ENCODE measurements at regions not wholly inside any gene's neighbourhood (a gene's known extent, or its start where the extent isn't known, plus 50 kb on each side); places are given as distances from the start of the nearest gene placed in this dataset.

DNA sequence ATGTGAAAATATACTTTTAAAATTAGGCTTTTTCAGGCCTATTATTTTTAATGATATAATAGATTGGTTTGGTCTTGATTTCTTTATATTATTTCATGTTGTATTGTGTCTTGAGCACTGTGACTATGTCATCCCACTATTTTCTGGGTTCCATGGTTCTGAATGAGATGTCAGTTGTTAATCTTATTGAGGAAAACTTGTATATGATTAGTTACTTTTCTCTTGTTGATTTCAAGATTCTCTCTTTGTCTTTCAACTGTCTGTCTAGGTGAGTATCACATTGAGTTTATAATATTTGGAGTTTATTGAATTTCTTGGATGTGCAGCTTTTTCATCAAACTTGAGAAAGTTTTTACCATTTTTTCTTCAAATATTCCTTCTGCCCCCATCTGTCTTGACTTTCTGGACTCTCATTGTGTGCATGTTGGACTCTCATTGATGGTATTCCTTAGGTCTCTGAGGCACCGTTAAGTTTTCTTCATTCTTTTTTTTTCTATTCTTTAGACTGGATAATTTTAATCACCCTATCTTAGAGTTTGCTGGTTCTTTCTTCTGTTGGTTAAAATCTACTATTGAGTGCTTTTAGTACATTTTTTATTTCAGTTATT, 175.8 kb downstream of the TMEM167A start:
- 27% methylated on average over 1 of the region's 1 CpG for WGBS (ENCODE audit: missing lambda C conversion rate)
- Histone ChIP-seq H3K4me2 (no peak overlapping the region), H3K27ac (no peak overlapping the region), H3K4me1 (no peaks in the 10 kb centered on the region), H3K9me3 (peaks cover 12% of the 10 kb centered on the region; the same call in 2 of the 3 replicates), H3K4me3 (no peak overlapping the region)
- TF ChIP-seq MAZ (IDR thresholded peaks at IDR 0.05; ENCODE audit: borderline replicate concordance, low read depth, low read length) = no peak
- TF ChIP-seq, protein P1, sequence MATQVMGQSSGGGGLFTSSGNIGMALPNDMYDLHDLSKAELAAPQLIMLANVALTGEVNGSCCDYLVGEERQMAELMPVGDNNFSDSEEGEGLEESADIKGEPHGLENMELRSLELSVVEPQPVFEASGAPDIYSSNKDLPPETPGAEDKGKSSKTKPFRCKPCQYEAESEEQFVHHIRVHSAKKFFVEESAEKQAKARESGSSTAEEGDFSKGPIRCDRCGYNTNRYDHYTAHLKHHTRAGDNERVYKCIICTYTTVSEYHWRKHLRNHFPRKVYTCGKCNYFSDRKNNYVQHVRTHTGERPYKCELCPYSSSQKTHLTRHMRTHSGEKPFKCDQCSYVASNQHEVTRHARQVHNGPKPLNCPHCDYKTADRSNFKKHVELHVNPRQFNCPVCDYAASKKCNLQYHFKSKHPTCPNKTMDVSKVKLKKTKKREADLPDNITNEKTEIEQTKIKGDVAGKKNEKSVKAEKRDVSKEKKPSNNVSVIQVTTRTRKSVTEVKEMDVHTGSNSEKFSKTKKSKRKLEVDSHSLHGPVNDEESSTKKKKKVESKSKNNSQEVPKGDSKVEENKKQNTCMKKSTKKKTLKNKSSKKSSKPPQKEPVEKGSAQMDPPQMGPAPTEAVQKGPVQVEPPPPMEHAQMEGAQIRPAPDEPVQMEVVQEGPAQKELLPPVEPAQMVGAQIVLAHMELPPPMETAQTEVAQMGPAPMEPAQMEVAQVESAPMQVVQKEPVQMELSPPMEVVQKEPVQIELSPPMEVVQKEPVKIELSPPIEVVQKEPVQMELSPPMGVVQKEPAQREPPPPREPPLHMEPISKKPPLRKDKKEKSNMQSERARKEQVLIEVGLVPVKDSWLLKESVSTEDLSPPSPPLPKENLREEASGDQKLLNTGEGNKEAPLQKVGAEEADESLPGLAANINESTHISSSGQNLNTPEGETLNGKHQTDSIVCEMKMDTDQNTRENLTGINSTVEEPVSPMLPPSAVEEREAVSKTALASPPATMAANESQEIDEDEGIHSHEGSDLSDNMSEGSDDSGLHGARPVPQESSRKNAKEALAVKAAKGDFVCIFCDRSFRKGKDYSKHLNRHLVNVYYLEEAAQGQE (IDR thresholded peaks at IDR 0.05) = no peak
- FAIRE-seq = no peak
- CTCF ChIA-PET = no interaction called here
- DNase-seq (ENCODE audit: low read depth in 1 of 2, low spot score in 1 of 2) = peak in 1 of 2 experiments; percentile 6
- POLR2A ChIA-PET = no interaction called here
- ATAC-seq = no peak

DNA sequence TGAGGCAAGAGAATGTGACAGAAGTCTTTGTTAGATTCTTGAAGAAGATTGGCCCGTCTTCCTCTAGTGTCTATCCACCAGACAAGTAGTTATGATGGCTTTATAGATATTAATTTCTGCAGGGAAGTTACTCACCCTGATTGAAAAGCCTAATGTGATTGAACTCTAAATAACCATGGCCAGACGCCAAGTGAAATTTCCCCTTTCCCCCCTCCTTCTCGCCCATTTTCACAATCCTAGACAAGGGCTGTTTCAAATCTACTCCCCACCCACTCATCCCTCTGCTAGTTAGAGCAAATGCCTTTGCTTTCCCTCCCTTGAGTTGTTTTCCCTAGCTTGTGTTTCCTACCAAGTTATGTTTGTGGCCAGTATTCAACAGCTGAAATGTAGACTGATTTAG, 182.5 kb downstream of the TMEM167A start:
- no peak for FAIRE-seq
- POLR2A ChIA-PET = no interaction called here
- Histone ChIP-seq H3K9me3 (no peaks in the 10 kb centered on the region), H3K27ac (no peak overlapping the region), H3K4me3 (no peak overlapping the region), H3K4me1 (no peaks in the 10 kb centered on the region), H3K4me2 (no peak overlapping the region)
- CTCF ChIA-PET = interaction anchor here (0.7 kb wide), 1 partner anchor 1706 kb away, joined by 3 read pairs; no protein-coding TSS in a partner anchor
- 38% methylated on average over 3 of the region's 3 CpGs for WGBS (ENCODE audit: missing lambda C conversion rate)
- DNase-seq (ENCODE audit: low read depth in 1 of 2, low spot score in 1 of 2) = no peak
- TF ChIP-seq KDM5A (IDR thresholded peaks at IDR 0.05) (no peak), JUNB (IDR thresholded peaks at IDR 0.05) (no peak), ZSCAN20 (CRISPR knock-in tag; IDR thresholded peaks at IDR 0.05) (no peak), FOSB (CRISPR knock-in tag; IDR thresholded peaks at IDR 0.05) (no peak)
- TF ChIP-seq, protein P2, sequence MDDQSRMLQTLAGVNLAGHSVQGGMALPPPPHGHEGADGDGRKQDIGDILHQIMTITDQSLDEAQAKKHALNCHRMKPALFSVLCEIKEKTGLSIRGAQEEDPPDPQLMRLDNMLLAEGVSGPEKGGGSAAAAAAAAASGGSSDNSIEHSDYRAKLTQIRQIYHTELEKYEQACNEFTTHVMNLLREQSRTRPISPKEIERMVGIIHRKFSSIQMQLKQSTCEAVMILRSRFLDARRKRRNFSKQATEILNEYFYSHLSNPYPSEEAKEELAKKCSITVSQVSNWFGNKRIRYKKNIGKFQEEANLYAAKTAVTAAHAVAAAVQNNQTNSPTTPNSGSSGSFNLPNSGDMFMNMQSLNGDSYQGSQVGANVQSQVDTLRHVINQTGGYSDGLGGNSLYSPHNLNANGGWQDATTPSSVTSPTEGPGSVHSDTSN (IDR thresholded peaks at IDR 0.05) = no peak
- ATAC-seq = no peak

DNA sequence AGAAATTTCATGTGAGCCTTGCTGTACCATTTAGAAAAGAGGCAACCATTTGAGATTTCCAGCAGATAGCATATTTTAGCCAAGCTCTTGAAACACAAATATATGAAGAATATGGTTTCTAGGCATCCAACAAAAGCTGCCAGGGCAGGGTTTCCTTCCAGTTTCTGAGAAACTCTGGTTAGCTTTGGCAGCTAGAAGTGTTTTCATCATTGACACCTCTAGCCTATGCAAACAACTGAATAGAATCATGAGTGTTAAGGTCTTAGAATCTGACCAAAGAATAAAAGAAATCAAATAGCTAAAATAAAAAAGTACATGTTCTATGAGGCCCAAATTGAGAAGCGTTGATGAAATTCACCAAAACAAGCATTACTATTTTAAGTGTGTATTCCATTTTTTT, 188.1 kb downstream of the TMEM167A start:
- H3K4me3 ChIP-seq = no peak overlapping the region
- no peaks in the 10 kb centered on the region for H3K9me3 ChIP-seq
- H3K4me1 ChIP-seq = peaks cover 15% of the 10 kb centered on the region
- no peak overlapping the region for H3K4me2 ChIP-seq
- ChIA-PET CTCF (interaction anchor here (0.6 kb wide), 1 partner anchor 1860 kb away, joined by 3 read pairs; no protein-coding TSS in a partner anchor), POLR2A (no interaction called here)
- ATAC-seq = no peak
- DNase-seq (ENCODE audit: low read depth in 1 of 2, low spot score in 1 of 2) = no peak
- no peak for FAIRE-seq
- WGBS (ENCODE audit: missing lambda C conversion rate) = 86% methylated on average over 1 of the region's 1 CpG
- no peak overlapping the region for H3K27ac ChIP-seq
- no peak for TF ChIP-seq RFX5 (IDR thresholded peaks at IDR 0.05)
- TF ChIP-seq, protein P3, sequence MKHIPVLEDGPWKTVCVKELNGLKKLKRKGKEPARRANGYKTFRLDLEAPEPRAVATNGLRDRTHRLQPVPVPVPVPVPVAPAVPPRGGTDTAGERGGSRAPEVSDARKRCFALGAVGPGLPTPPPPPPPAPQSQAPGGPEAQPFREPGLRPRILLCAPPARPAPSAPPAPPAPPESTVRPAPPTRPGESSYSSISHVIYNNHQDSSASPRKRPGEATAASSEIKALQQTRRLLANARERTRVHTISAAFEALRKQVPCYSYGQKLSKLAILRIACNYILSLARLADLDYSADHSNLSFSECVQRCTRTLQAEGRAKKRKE (CRISPR knock-in tag; IDR thresholded peaks at IDR 0.05; ENCODE audit: low read depth) = no peak
- no peak for TF ChIP-seq ZSCAN20 (CRISPR knock-in tag; IDR thresholded peaks at IDR 0.05)
- no peak for TF ChIP-seq RCOR1 (IDR thresholded peaks at IDR 0.05; ENCODE audit: low read depth, low read length)
- TF ChIP-seq, protein P4, sequence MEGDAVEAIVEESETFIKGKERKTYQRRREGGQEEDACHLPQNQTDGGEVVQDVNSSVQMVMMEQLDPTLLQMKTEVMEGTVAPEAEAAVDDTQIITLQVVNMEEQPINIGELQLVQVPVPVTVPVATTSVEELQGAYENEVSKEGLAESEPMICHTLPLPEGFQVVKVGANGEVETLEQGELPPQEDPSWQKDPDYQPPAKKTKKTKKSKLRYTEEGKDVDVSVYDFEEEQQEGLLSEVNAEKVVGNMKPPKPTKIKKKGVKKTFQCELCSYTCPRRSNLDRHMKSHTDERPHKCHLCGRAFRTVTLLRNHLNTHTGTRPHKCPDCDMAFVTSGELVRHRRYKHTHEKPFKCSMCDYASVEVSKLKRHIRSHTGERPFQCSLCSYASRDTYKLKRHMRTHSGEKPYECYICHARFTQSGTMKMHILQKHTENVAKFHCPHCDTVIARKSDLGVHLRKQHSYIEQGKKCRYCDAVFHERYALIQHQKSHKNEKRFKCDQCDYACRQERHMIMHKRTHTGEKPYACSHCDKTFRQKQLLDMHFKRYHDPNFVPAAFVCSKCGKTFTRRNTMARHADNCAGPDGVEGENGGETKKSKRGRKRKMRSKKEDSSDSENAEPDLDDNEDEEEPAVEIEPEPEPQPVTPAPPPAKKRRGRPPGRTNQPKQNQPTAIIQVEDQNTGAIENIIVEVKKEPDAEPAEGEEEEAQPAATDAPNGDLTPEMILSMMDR (IDR thresholded peaks at IDR 0.05) = no peak
- TF ChIP-seq KDM5A (IDR thresholded peaks at IDR 0.05) = no peak
- no peak for TF ChIP-seq ZNF302 (CRISPR knock-in tag; IDR thresholded peaks at IDR 0.05)
- no peak for TF ChIP-seq EP300 (IDR thresholded peaks at IDR 0.05)
- TF ChIP-seq, protein P5, sequence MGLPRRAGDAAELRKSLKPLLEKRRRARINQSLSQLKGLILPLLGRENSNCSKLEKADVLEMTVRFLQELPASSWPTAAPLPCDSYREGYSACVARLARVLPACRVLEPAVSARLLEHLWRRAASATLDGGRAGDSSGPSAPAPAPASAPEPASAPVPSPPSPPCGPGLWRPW (IDR thresholded peaks at IDR 0.05) = no peak
- TF ChIP-seq CHD4 (IDR thresholded peaks at IDR 0.05; ENCODE audit: borderline replicate concordance) = no peak
- TF ChIP-seq, protein P6, sequence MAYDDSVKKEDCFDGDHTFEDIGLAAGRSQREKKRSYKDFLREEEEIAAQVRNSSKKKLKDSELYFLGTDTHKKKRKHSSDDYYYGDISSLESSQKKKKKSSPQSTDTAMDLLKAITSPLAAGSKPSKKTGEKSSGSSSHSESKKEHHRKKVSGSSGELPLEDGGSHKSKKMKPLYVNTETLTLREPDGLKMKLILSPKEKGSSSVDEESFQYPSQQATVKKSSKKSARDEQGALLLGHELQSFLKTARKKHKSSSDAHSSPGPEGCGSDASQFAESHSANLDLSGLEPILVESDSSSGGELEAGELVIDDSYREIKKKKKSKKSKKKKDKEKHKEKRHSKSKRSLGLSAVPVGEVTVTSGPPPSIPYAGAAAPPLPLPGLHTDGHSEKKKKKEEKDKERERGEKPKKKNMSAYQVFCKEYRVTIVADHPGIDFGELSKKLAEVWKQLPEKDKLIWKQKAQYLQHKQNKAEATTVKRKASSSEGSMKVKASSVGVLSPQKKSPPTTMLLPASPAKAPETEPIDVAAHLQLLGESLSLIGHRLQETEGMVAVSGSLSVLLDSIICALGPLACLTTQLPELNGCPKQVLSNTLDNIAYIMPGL (CRISPR knock-in tag; IDR thresholded peaks at IDR 0.05; ENCODE audit: borderline replicate concordance) = no peak
- no peak for TF ChIP-seq FOXS1 (CRISPR knock-in tag; IDR thresholded peaks at IDR 0.05)
- no peak for TF ChIP-seq PHF8 (IDR thresholded peaks at IDR 0.05; ENCODE audit: borderline replicate concordance, low read depth)
- TF ChIP-seq NR3C1 (IDR thresholded peaks at IDR 0.05) = no peak
- TF ChIP-seq SREBF2 (IDR thresholded peaks at IDR 0.05) = no peak
- TF ChIP-seq, protein P7, sequence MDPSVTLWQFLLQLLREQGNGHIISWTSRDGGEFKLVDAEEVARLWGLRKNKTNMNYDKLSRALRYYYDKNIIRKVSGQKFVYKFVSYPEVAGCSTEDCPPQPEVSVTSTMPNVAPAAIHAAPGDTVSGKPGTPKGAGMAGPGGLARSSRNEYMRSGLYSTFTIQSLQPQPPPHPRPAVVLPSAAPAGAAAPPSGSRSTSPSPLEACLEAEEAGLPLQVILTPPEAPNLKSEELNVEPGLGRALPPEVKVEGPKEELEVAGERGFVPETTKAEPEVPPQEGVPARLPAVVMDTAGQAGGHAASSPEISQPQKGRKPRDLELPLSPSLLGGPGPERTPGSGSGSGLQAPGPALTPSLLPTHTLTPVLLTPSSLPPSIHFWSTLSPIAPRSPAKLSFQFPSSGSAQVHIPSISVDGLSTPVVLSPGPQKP (IDR thresholded peaks at IDR 0.05; ENCODE audit: low read depth, low read length) = no peak
